NCI-H460 (cell line): ENCODE measurements at regions not wholly inside any gene's neighbourhood (a gene's known extent, or its start where the extent isn't known, plus 50 kb on each side); places are given as distances from the start of the nearest gene placed in this dataset.
"Not testable (repeated sequence)": the region's sequence is repeated elsewhere in the genome, so short reads cannot be mapped to it uniquely, and the experiment has no call there.

ENCODE experiments used
- DNase-seq: peaks from one replicate; pipeline ENCODE4 v3.0.0-alpha.2; 2016; ENCODE audit warnings: low read depth; ENCODE audit errors: extremely low read depth

- DNase-seq, result no peak
Measured at GRCh38 chr7:113176836-113177235, 58.5 kb upstream of the SMIM30 start.

- not testable (repeated sequence) for DNase-seq
Measured at GRCh38 chr7:113176180-113176579, 57.8 kb upstream of the SMIM30 start.

DNA sequence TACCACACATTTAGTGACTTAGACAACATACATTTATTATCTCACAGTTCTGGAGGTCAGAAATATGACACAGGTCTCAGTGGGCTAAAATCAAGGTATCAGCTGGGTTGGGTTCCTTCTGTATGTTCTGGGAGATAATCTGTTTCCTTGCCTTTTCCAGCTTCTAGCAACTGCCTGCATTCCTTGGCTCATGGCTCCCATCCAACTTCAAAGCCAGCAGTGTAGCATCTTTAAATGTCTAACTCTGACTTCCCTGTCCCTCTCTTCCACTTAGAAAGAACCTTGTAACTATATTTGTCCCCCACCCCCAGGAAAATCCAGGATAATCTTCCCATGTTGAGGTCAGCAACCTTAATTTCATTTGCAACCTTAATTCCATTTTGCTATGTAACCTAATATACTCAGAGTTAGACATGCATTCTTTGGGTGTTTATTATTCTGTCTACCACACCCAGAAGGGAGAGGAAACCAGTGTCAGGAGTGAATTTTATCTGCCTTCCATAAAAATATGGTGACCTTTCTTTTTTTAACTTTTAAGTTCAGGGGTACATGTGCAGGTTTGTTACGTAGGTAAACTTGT, 57.3 kb upstream of the SMIM30 start:
- no peak for DNase-seq

- no peak for DNase-seq
Measured at GRCh38 chr7:113172726-113173125, 54.4 kb upstream of the SMIM30 start.

DNA sequence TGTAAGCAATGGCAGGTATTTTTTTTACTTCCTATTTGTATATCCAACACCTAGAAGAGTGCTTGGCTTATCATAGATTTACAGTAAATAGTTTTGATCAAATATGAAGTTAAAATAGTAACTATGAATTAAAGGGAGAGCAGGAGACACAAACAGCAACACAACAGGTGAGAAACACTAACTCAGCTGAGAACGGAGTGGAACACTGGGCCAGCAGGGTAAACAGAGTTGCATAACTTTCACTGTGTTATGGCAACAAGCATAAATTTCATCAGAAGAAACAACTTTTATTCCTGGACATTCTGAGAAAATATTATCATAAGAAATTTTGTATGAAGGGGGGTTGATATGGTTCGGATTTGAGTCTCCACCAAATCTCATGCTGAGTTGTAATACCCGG, 52.2 kb upstream of the SMIM30 start:
- no peak for DNase-seq
